H1 (cell line): ENCODE measurements at regions not wholly inside any gene's neighbourhood (a gene's known extent, or its start where the extent isn't known, plus 50 kb on each side); places are given as distances from the start of the nearest gene placed in this dataset.

Experiments
- CTCF ChIA-PET: fragments of 300-600 bp; sonication (Branson Sonifier 250); formaldehyde crosslinking; loops from one replicate; lab custom pipeline; 2021; ENCODE audit not compliant: partially characterized antibody; lab: Charles Lee
- POLR2A ChIA-PET: fragments of 300-600 bp; sonication (Branson Sonifier 250); formaldehyde crosslinking; loops from one replicate; lab custom pipeline; 2021; ENCODE audit warnings: inconsistent platforms; ENCODE audit not compliant: partially characterized antibody; lab: Charles Lee
- DNase-seq, 2 experiments: peaks; one replicate each; pipeline versions ENCODE4 v3.0.0 to v3.0.0-alpha.2; 2010 to 2022; ENCODE audit warnings: low spot score in 2 of 2, low read depth in 1 of 2, mixed read lengths in 1 of 2
- FAIRE-seq: peaks from 2 replicates; lab custom pipeline; 2011; peaks lifted over from hg19 to GRCh38; lab: Jason Lieb, UNC
- H2AFZ ChIP-seq: 2 replicates; pipeline ENCODE4 v1.8.1; 2012; ENCODE audit warnings: low read length, inconsistent platforms
- H2AK5ac ChIP-seq: 2 replicates; pipeline ENCODE4 v1.6.1; 2013; ENCODE audit warnings: low read depth, low read length
- H2BK120ac ChIP-seq: replicated peaks from 2 replicates; pipeline ENCODE3; 2013; ENCODE audit warnings: low read depth, low read length, inconsistent platforms
- H2BK12ac ChIP-seq: 2 replicates; pipeline ENCODE4 v1.6.1; 2013; ENCODE audit warnings: low read depth, low read length
- H2BK15ac ChIP-seq: 2 replicates; pipeline ENCODE4 v1.6.1; 2013; ENCODE audit warnings: low read length
- H2BK20ac ChIP-seq: 2 replicates; pipeline ENCODE4 v1.6.1; 2013; ENCODE audit warnings: low read length
- H2BK5ac ChIP-seq: 2 replicates; pipeline ENCODE4 v1.6.1; 2013; ENCODE audit warnings: low read depth, low read length
- H3K14ac ChIP-seq: 2 replicates; pipeline ENCODE4 v1.6.1; 2013; ENCODE audit warnings: inconsistent platforms; ENCODE audit not compliant: insufficient read length
- H3K18ac ChIP-seq: 2 replicates; pipeline ENCODE4 v1.6.1; 2013; ENCODE audit warnings: low read length; ENCODE audit errors: extremely low read depth
- H3K23ac ChIP-seq: 2 replicates; pipeline ENCODE4 v1.6.1; 2013; ENCODE audit warnings: inconsistent platforms; ENCODE audit not compliant: insufficient read length
- H3K23me2 ChIP-seq: 2 replicates; pipeline ENCODE4 v1.6.1; 2013; ENCODE audit warnings: low read depth, low read length
- H3K27ac ChIP-seq: 2 replicates; pipeline ENCODE4 v1.6.1; 2011; ENCODE audit warnings: low read depth, low read length, inconsistent platforms
- H3K27me3 ChIP-seq, 4 experiments: replicated peaks in 1 of 4; 1 replicate in 1 of 4; 2 replicates in 3 of 4; pipeline versions ENCODE4 v1.6.1 to v1.8.1; 2011 to 2013; ENCODE audit warnings: low read length in 3 of 4, mild to moderate bottlenecking in 3 of 4, inconsistent platforms in 2 of 4, mixed read lengths in 2 of 4, moderate library complexity in 1 of 4; ENCODE audit not compliant: control insufficient read depth in 3 of 4, insufficient read depth in 3 of 4; ENCODE audit errors: extremely low read depth in 1 of 4
- H3K36me3 ChIP-seq, 4 experiments: 2 replicates each; pipeline versions ENCODE4 v1.6.1 to v1.8.1; 2011 to 2013; ENCODE audit warnings: mild to moderate bottlenecking in 4 of 4, low read length in 3 of 4, moderate library complexity in 2 of 4, control low read depth in 1 of 4, inconsistent platforms in 1 of 4; ENCODE audit not compliant: insufficient read depth in 4 of 4, control insufficient read depth in 2 of 4
- H3K4ac ChIP-seq: replicated peaks from 2 replicates; pipeline ENCODE3; 2013; ENCODE audit warnings: low read length, low read depth, mixed read lengths, inconsistent platforms; ENCODE audit not compliant: insufficient read length
- H3K4me1 ChIP-seq, 4 experiments: replicated peaks in 1 of 4; 1 replicate in 1 of 4; 2 replicates in 3 of 4; pipeline versions ENCODE4 v1.6.1 to v1.8.1; 2011 to 2013; ENCODE audit warnings: low read length in 3 of 4, inconsistent platforms in 2 of 4, mixed read lengths in 1 of 4; ENCODE audit not compliant: insufficient read depth in 4 of 4, control insufficient read depth in 3 of 4
- H3K4me2 ChIP-seq, 2 experiments: 2 replicates each; pipeline versions ENCODE4 v1.6.1 to v1.8.1; 2011 to 2013; ENCODE audit warnings: low read depth in 2 of 2, low read length in 2 of 2, control low read depth in 1 of 2, inconsistent platforms in 1 of 2, mild to moderate bottlenecking in 1 of 2; ENCODE audit not compliant: insufficient read depth in 1 of 2
- H3K4me3 ChIP-seq, 4 experiments: fragments of 200-600, 300-600 bp in 1 of 4; sonication (generic), shearing (Covaris generic), sonication (Bioruptor Twin) in 1 of 4; 2 replicates each; pipeline versions ENCODE4 v1.5.1 to v1.8.1; 2011 to 2016; ENCODE audit warnings: low read length in 4 of 4, low read depth in 3 of 4, control low read depth in 2 of 4, inconsistent platforms in 2 of 4, mild to moderate bottlenecking in 2 of 4, mixed read lengths in 1 of 4, moderate library complexity in 1 of 4; ENCODE audit not compliant: insufficient read depth in 2 of 4; ENCODE audit errors: extremely low read depth in 1 of 4
- H3K56ac ChIP-seq: replicated peaks from 2 replicates; pipeline ENCODE3; 2013; ENCODE audit warnings: low read depth, mild to moderate bottlenecking, mixed read lengths, low read length, inconsistent platforms; ENCODE audit not compliant: insufficient read length
- H3K79me1 ChIP-seq: 2 replicates; pipeline ENCODE4 v1.6.1; 2013; ENCODE audit warnings: low read depth, low read length, control low read depth
- H3K79me2 ChIP-seq, 2 experiments: 2 replicates each; pipeline versions ENCODE4 v1.6.1 to v1.8.1; 2012 to 2013; ENCODE audit warnings: low read length in 2 of 2, mild to moderate bottlenecking in 2 of 2, inconsistent platforms in 1 of 2; ENCODE audit not compliant: insufficient read depth in 2 of 2, control insufficient read depth in 1 of 2
- H3K9ac ChIP-seq, 4 experiments: replicated peaks in 1 of 4; 1 replicate in 1 of 4; 2 replicates in 3 of 4; pipeline versions ENCODE4 v1.6.1 to v1.8.1; 2011 to 2013; ENCODE audit warnings: low read depth in 3 of 4, low read length in 3 of 4, control low read depth in 2 of 4, mild to moderate bottlenecking in 2 of 4, moderate library complexity in 2 of 4, inconsistent platforms in 1 of 4; ENCODE audit errors: extremely low read depth in 1 of 4
- H3K9me3 ChIP-seq, 2 experiments: 2 replicates each; pipeline versions ENCODE4 v1.6.1 to v1.8.1; 2012 to 2013; ENCODE audit warnings: mild to moderate bottlenecking in 2 of 2, moderate library complexity in 2 of 2, control low read depth in 1 of 2, inconsistent platforms in 1 of 2, low read depth in 1 of 2, low read length in 1 of 2, mixed read lengths in 1 of 2; ENCODE audit not compliant: insufficient read depth in 2 of 2
- H4K20me1 ChIP-seq, 2 experiments: replicated peaks in 1 of 2; 2 replicates each; pipeline versions ENCODE3 to v1.8.1; 2011 to 2013; ENCODE audit warnings: inconsistent platforms in 2 of 2, low read length in 2 of 2, mild to moderate bottlenecking in 1 of 2; ENCODE audit not compliant: insufficient read depth in 2 of 2, control insufficient read depth in 1 of 2
- H4K5ac ChIP-seq: 2 replicates; pipeline ENCODE4 v1.6.1; 2013; ENCODE audit warnings: low read length, low read depth, mixed read lengths, inconsistent platforms; ENCODE audit not compliant: insufficient read length
- H4K8ac ChIP-seq: 2 replicates; pipeline ENCODE4 v1.8.0; 2013; ENCODE audit warnings: mild to moderate bottlenecking, moderate library complexity, low read length, inconsistent platforms; ENCODE audit not compliant: insufficient read depth; ENCODE audit errors: extremely low read depth
- H4K91ac ChIP-seq: replicated peaks from 2 replicates; pipeline ENCODE3; 2013; ENCODE audit warnings: low read length, mixed read lengths, inconsistent platforms; ENCODE audit not compliant: insufficient read length
- ATF3 ChIP-seq: IDR thresholded peaks from 2 replicates; pipeline ENCODE4 v1.6.1; 2011; ENCODE audit warnings: low read depth, mild to moderate bottlenecking, low read length; ENCODE audit not compliant: insufficient read depth
- CBX8 ChIP-seq: fragments of 300-800, 300-1000 bp; sonication (generic); IDR thresholded peaks from 2 replicates; pipeline ENCODE4 v1.7.1; 2016; ENCODE audit warnings: low read depth, low read length, borderline replicate concordance
- CEBPB ChIP-seq: IDR thresholded peaks from 2 replicates; pipeline ENCODE4 v1.6.1; 2012; ENCODE audit warnings: low read depth, low read length
- EGR1 ChIP-seq: IDR thresholded peaks from 2 replicates; pipeline ENCODE4 v1.6.1; 2011; ENCODE audit warnings: low read depth, low read length, borderline replicate concordance
- GABPA ChIP-seq: IDR thresholded peaks from 2 replicates; pipeline ENCODE4 v1.6.1; 2011; ENCODE audit warnings: mild to moderate bottlenecking, low read length, moderate library complexity, borderline replicate concordance; ENCODE audit not compliant: insufficient read depth
- JUND ChIP-seq: IDR thresholded peaks from 2 replicates; pipeline ENCODE4 v1.6.1; 2011; ENCODE audit warnings: mild to moderate bottlenecking, improper control_type of control experiment, low read length
- MAFK ChIP-seq: IDR thresholded peaks from 2 replicates; pipeline ENCODE4 v1.6.1; 2012; ENCODE audit warnings: low read depth, mild to moderate bottlenecking, improper control_type of control experiment, low read length
- MAX ChIP-seq: IDR thresholded peaks from 2 replicates; pipeline ENCODE4 v1.6.1; 2012; ENCODE audit warnings: inconsistent platforms
- NANOG ChIP-seq: IDR thresholded peaks from 2 replicates; pipeline ENCODE4 v1.6.1; 2011; ENCODE audit warnings: low read length, low read depth, mild to moderate bottlenecking, inconsistent platforms; ENCODE audit not compliant: insufficient read depth, poor library complexity, severe bottlenecking
- PHF8 ChIP-seq: fragments of 200-600 bp; sonication (generic); conservative IDR thresholded peaks from 2 replicates; pipeline ENCODE4 v1.7.1; 2012; ENCODE audit warnings: low read depth, mild to moderate bottlenecking, inconsistent platforms, low read length, moderate library complexity
- POLR2AphosphoS5 ChIP-seq: IDR thresholded peaks from 2 replicates; pipeline ENCODE4 v1.6.1; 2011; ENCODE audit warnings: low read depth, low read length
- RFX5 ChIP-seq: IDR thresholded peaks from 2 replicates; pipeline ENCODE4 v1.6.1; 2011; ENCODE audit warnings: low read depth, low read length, improper control_type of control experiment, borderline replicate concordance
- SP1 ChIP-seq: IDR thresholded peaks from 2 replicates; pipeline ENCODE4 v1.6.1; 2011; ENCODE audit warnings: low read depth, low read length
- WGBS, 2 experiments: shearing (Covaris generic) in 1 of 2; methylation state at CpG; one replicate each; pipeline versions ENCODE4 v1.1.6 to v1.1.7; 2013 to 2015; ENCODE audit warnings: low lambda C conversion rate in 2 of 2, mixed read lengths in 2 of 2, inconsistent platforms in 1 of 2, low coverage in 1 of 2, missing lambda C conversion rate in 1 of 2; ENCODE audit not compliant: insufficient replicate concordance in 2 of 2, insufficient coverage in 1 of 2, insufficient read length in 1 of 2; ENCODE audit errors: extremely low coverage in 1 of 2, missing lambda C conversion rate in 1 of 2; 5-methylcytosine and 5-hydroxymethylcytosine counted together

GRCh38 chr18:44500808-44501610, 179.7 kb upstream of the SETBP1 start:
- H2AFZ ChIP-seq, result no peak overlapping the region
- CTCF ChIA-PET, result no interaction called here
- no peaks in the 10 kb centered on the region for H3K79me1 ChIP-seq
- no peak for TF ChIP-seq PHF8
- no peak for TF ChIP-seq MAX
- TF ChIP-seq GABPA, result no peak
- no peak for TF ChIP-seq NANOG
- no peak for TF ChIP-seq CBX8
- TF ChIP-seq EGR1, result no peak
- TF ChIP-seq POLR2AphosphoS5, result no peak
- TF ChIP-seq JUND, result no peak
- TF ChIP-seq SP1, result no peak
- TF ChIP-seq MAFK, result no peak
- TF ChIP-seq CEBPB, result no peak
- no peak for TF ChIP-seq ATF3
- TF ChIP-seq RFX5, result no peak

More at GRCh38 chr18:44500808-44501610, 179.7 kb upstream of the SETBP1 start:
- Histone ChIP-seq H3K56ac (no peak overlapping the region), H3K4ac (no peak overlapping the region), H2BK5ac (no peak overlapping the region), H3K9me3 (no peaks in the 10 kb centered on the region), H3K4me1 (no peaks in the 10 kb centered on the region), H3K4me3 (no peak overlapping the region), H4K5ac (no peak overlapping the region), H3K36me3 (no peaks in the 10 kb centered on the region), H2BK120ac (no peak overlapping the region), H3K9ac (no peak overlapping the region), H3K18ac (no peak overlapping the region), H3K14ac (no peak overlapping the region), H3K23ac (no peak overlapping the region), H2BK20ac (no peak overlapping the region), H4K8ac (no peak overlapping the region), H2AK5ac (no peak overlapping the region), H4K91ac (no peak overlapping the region), H2BK12ac (no peak overlapping the region), H3K79me2 (no peaks in the 10 kb centered on the region), H3K4me2 (no peak overlapping the region), H3K27ac (no peak overlapping the region), H4K20me1 (no peaks in the 10 kb centered on the region), H2BK15ac (no peak overlapping the region), H3K23me2 (no peaks in the 10 kb centered on the region), H3K27me3 (no peaks in the 10 kb centered on the region)
- DNase-seq (no peak), FAIRE-seq (no peak)
- POLR2A ChIA-PET, result no interaction called here
- 100% methylated on average over 2 of the region's 2 CpGs; no CpG with 5 or more reads in 1 of the 2 experiments for WGBS, 2 experiments
